RPMI7951 (cell line): ENCODE measurements at regions not wholly inside any gene's neighbourhood (a gene's known extent, or its start where the extent isn't known, plus 50 kb on each side); places are given as distances from the start of the nearest gene placed in this dataset.

ENCODE experiments used
- DNase-seq: peaks from one replicate; pipeline ENCODE4 v3.0.0-alpha.2; 2012; ENCODE audit warnings: low read depth

DNA sequence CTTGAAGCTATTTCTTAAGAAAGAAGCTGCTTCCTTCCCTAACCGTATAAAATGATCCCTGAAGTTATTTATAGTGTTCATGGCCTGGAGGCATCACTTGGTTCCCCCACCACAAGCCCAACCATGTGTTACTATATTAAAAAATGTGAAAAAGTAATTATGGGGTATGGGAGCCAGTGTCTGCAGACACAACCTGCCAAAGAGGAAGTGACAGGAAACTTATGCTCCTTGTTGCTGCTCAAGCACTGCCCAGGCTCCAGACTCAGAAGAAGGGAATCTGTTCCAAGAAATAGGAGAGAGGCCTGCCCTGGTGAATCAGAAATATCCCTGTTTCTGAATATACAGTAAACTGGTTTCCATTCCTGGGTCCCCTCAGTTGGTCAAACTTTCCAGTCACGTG lies 217.2 kb upstream of the BMP4 start:
- peak; percentile 88 for DNase-seq

DNA sequence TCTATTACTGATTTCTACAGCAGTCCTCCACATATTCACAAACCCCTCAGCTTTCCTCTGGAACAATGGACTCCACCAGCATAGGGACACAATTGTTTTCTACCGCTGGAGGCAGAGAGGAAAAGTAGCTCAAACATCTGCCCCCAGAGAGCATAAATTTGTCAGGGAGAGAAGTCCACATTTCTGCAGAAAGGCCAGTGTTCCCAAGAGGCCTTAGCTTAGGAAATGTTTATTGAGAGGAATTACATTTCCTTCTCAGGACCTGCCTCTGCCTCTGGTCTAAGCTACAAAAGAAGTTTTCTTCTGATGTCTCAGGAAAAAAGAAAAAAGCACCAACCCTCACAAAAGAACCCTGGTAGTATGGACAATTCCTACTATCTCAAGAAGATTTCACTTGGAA lies 217.8 kb upstream of the BMP4 start:
- DNase-seq = peak; percentile 22

DNA sequence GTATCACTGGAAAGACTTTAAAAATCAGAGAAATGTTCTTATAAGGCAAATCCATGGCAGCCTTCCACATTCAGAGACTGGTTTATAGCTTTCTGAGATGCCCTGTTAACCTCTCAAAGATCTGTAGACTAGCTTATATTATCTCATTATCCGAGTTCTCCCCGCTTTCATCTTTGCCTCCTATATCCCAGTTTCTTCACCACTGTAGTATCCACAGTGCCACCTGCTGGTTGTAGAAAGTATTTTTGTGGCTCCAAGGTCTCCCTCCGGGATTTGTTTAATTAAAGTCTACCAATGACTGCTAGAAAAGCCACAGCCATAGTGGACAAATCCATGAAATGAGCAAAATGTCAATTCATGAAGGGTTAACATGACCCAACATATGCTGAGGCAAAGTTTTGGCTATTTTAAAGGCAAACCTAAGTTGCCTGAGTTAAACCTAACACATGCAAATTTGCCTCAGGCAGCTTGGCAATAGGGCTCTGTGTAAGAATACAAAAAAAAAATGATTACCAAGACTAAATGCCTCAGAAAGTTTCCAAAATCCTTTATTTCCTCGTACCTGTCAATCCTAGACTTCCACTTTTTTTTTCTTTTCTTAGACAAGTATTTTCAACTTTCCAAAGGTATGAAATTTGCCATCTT lies 218.8 kb upstream of the BMP4 start:
- peak; percentile 85 for DNase-seq

DNA sequence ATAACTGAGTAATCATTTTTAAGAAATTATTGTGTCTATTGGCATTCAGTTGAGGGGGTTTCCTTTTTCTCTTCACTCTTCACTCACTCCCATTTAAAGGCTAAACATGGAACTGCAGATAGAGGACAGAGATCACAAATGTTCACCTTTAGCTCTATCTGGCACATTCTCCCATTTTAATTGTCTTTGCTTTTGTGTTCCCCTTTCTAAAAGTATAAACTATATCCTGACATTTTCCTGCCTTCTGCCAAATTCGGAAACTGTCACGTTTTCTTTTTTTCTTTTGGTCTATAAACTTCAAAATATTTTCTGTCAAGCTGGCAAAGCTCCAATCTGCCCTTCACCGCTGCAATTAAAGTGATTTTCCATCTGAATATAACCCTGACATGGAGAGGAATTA lies 219.8 kb upstream of the CDKN3 start:
- no peak for DNase-seq

DNA sequence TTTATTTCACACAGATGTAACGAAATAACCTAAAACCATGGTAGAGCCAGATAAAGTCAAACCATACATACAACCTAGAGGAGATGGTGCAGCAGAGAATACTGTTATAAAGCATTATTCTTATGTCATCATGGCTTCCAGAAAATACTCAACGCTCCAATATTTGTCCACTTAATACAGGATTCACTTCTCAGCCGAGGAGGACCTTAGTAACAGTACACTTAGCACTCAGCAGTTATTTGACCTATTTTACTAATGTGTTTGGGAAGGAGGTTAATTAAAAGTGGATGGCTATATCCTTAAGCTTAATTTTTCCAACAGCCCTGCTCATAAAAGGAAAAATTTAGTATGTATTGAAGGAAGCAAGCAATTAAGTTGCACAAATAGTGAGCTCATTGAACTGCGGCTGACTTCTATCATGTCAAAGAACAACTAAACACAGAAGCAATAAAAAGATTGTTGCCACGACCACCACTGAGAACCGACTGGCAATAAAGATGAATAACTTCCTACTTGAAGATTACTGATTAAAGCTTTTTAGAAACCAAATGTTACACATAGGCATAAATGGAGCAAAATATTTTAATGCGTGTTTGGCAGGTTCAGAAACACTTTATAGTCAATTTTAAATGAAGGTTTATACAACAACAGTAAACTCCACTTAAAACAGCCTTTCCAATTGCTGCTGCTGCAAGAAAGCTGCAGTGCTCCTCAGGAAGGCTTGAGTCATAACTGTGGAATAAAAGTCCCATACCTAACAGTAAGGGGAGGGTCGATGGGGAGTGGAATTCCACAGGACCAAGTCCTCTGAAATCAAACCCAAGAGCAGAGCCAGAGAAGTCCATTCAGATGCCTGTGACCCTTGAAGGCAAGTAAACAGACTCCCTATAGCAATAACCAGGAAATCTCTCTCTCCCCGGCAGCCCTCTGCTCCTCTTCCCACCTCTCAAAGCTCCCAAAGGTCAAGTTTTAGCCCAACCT lies 218.9 kb upstream of the CDKN3 start:
- peak; percentile 10 for DNase-seq

DNA sequence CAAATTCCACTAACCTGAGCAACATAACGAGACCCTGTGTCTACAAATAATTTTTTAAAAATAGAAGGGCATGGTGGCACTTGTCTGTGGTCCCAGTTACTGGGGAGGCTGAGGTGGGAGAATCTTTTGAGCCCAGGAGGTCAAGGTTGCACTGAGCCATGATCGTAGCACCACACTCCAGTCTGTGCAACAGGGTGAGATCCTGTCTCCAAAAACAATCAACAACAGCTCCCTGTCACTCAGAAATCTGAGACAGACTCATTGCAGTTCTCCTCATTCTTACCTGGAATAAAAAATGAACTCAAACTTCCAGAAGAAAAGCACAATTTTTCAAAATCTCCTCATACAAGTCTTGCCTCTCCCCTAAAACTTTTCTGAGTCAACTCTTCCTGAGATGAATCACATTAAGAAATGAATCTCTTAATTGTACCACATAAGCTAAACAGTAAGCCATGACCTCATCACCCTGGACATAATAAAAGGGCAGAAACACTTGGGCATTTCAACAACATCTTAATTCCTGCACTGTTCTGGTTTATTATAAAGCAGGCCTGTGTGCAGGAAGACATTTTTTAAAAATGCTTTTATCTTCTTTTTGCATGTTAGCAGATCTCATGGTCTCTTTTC lies 214.3 kb upstream of the CDKN3 start:
- peak; percentile 82 for DNase-seq

DNA sequence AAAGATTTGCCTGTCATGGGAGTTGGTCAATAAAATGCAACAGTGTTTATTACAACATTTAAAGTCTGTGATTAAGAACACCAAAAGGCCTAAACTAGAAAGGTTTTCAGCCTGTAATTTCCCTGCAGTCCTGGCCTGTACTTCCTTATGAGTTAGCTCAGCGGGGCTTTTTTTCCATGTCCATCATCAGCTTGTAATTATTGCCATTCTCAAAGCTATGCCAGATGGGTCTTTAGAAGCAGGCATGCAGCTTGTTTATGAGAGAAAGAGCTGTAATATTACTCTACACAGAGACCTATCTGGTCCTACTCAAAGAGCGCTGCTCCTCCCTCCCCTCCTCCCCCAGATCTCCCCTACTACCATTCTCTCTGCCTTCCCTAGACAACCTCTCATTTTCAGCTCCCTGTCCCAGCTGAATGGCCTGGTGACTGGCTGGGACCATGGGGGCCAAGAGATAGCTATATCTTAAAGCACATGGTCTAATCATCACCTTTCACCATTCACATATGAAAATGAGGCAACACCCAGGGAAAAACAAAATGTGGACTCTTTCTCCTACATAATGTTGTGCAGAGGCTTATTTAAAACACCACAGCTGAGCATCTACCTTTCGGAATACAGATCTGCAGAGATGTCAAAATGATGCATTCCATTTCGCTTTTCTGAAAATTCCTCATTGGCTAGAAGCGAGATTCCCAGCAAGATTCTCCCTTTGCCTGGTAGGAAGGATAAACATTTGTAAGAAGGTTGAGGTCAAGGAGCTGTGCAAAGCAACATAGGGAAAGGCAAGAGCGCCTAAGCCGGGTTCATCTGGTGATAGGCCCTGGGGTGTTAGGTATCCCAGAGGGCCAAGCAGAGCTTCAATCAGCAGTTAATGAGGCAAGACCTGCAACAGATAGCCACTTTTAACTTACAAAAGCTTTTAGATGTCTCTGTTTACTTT lies 209.7 kb upstream of the CDKN3 start:
- no peak for DNase-seq

DNA sequence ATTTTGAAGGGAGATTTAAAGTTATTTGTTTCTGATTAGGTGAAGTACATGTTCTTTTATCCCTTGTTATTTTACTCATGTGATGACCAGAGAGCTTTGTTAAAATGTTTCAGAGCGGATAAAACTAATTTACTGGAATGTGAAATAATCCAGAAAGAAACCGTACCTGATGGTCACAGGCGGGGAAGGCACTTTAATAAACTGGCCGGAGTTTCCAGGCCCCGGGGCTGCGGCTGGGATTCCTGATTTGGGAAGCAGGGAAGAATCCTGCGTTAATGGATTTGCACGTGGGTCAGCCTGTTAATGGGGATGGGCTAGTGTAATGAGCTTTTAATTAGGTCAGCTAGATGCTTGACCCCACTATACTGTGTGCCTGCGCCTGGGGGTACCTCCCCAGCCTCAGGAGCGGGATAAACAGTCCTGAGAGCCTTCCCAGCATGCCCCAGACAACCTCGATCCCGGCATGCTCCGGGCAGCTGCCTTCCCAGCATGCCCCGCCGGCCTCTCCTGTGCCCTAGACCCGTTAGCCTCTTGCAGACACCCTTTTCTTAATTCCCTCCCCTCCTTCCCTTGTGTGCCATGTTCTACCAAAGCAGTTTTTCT lies 208.6 kb upstream of the CDKN3 start:
- no peak for DNase-seq

DNA sequence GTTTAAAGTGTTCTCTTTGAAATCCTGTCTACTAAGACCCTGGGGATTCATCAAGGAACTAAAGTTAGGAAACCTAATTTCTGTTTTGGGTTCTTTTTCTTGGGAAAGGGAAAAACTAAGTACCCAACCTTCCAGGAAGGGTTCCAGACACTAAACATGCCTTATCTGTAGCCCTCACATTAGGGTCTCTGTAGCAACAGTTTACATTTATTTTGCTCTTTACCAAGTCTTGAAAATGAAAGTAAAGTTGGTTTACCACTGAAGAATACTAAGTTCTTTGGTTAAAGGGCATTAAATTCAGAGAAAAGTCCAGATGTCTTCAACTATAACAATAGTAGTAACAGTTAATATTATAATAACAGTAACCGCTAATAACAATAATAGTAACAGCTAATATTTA lies 207.5 kb upstream of the CDKN3 start:
- DNase-seq = no peak

DNA sequence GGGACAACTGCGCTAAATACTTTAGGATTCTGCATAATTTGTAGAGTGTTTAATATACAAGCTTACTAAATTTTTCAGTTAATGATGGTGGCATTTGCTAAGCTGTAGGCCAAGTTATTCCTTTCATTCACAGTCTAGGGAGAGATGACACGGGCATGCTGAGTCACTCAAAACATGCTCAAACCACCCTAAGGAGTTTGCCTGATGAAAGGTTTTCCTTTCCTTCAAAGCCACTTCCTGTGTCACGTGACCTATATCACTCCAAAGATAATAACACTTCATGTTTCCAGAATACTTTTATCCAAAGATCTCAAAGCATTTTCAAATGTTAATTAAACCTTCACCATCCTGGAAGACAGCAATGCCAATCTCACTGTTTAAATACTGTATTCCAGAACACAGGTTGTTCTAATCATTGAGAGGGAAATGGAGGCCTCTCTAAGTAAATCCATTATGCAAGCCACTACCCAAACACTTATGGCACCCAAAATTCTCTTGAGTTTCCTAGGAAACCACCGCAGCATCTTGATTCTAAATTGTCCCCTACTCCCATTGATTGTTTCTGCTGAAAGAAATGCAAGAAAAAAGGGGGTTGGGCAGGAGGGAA lies 207.0 kb upstream of the CDKN3 start:
- DNase-seq = peak; percentile 92

DNA sequence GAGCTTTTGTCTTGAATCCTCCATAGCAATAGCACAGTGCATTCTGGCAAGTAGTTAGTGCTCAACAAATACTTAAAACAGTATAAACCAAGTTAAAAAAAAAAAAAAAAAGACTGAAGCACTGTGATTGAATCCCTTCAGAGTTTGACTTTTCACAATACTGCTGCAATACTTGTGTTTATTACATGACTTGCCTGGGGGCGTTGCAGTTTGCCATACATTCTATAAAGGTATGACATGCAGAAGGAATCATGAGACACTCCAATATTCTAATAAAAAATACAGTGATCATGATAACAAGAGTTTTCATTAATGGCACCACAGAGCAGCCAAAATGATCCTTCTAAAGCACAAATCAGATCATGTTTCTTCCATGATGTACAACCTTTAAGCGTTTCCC lies 205.0 kb upstream of the CDKN3 start:
- no peak for DNase-seq

DNA sequence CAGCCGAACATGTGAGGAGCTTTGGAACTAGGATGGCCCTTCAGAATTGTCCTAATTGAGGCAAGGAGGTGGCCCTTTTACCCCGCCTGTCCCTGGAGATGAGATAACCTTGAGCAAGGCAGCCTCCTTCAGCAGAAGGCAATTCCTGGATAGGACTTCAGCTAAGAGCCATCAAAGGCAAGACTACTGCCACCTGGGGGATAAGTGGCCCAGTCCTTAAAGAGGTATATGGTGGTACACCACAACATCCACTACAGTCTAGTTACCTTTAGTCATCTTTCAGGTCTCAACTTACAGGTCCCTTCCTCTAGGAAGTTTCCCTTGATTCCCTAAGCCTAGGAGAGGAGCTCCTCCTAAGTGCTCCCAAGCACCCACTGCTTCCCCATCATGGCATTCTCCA lies 204.2 kb upstream of the CDKN3 start:
- DNase-seq = no peak

DNA sequence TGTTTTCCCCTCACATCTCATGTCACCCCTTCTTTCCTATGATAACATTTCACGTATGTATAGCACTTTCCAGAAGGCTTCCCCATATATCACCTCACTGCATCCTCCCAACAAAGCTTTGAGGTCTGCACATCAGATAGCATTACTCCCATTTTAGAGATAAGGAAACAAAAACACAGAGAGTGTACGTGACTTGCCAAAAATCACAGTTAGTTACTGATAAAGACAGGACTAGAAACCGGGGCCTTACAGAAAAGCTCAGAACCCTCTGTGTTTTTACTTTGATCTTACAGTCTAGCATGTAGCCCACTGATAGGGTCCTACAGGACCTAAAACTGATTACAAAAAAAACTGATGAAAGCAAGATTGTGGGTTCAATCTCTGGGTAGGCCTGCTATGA lies 202.9 kb upstream of the CDKN3 start:
- no peak for DNase-seq

DNA sequence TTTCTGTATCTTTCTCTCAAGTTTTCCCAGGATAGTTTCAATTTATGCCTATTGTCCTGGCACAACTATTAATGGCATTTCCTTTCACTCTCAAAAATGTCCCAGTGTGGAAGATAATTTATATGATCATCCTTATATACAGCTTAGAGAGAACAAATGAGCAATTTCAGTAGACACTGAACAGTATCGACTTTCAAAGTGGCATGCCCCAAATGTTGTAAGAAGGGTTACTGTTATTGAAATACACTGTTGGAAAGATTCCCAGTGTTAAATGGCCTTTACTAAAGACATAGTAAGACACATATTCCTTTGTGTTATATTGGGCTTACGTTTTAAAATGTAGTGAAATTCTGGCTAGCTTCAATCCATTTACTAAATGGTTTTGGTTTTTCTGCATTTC lies 202.3 kb upstream of the CDKN3 start:
- peak; percentile 34 for DNase-seq

DNA sequence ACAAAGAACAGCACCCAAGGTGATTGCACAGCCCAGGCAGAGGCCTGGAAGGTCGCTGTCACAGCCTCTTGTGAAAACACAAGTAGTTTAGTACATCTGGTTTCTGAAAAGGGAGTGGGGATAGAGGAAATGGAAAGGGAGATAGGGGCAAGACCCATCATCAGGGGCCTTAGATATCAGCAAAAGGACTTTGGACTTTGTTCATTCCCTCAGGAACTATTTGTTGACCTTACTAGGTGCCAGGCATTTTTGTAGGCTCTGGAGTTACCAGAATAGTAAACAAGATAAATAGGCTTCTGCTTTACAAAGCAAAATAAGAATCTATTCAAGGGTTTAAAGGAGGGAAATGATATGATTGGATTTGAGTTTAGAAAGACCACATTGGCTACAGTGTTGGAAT lies 199.4 kb upstream of the CDKN3 start:
- DNase-seq = no peak

DNA sequence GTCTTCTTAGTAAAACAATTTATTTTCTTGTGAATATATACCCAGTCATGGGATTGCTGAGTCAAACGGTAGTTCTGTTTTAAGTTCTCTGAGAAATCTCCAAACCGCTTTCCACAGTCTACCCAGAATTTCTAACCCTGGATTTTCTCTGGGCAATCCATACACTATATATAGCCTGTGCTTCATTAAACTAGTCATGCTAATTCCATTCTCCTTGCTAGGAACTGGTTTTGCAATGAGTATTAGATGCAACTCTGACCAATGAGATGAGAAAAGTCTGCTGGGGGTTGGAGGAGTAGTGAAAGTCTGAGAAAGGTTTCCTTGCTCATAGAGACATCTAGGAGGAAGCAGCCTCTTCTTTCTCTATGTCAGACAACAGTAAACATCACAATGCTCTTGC lies 196.1 kb upstream of the CDKN3 start:
- no peak for DNase-seq

DNA sequence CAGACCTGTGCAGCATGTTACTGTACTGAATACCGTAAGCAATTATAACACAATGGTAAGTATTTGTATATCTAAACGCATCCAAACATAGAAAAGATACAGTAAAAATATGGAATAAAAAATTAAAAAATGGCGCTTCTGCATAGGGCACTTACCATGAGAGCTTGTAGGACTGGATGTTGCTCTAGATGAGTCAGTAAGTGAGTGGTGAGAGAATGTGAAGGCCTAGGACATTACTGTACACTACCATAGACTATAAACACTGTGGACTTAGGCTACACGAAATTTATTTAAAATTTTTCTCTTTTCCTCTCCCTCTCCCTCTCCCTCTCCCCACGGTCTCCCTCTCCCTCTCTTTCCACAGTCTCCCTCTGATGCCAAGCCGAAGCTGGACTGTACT lies 194.5 kb upstream of the CDKN3 start:
- no peak for DNase-seq

DNA sequence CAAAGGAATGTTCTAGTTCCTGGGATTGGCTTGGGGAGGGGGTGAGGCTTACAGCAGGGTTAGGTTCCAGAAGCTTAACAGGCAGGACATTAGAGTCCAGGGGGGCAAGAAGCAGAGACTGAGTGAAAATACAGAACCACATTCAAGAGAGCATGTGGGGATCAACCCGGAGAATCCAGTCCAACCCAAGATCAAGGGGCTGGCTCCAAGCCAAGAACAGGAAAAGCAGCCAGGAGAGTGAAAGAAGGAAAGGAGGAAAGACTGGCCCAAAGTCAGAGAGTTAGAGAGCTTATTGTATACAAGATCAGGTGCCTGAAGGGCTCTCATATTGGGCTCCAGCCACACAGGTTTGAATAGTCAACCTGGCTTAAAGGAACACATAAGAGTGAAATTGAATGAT lies 190.3 kb upstream of the CDKN3 start:
- no peak for DNase-seq

DNA sequence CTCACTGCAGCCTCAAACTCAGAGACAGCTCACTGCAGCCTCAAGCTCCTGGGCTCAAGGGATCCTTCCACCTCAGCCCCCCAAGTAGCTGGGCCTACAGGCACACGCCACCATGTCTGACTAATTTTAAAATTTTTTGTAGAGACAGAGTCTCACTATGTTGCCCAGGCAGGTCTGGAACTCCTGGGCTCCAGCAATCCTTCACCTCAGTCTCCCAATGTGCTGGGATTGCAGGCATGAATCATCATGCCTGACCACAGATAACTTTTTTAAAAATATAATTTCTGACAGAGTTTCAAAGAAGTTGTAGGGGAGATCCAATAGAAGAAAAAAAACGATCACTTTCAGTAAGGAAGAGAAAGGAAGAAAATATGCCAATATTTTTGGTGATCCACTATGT lies 189.7 kb upstream of the CDKN3 start:
- peak; percentile 40 for DNase-seq

DNA sequence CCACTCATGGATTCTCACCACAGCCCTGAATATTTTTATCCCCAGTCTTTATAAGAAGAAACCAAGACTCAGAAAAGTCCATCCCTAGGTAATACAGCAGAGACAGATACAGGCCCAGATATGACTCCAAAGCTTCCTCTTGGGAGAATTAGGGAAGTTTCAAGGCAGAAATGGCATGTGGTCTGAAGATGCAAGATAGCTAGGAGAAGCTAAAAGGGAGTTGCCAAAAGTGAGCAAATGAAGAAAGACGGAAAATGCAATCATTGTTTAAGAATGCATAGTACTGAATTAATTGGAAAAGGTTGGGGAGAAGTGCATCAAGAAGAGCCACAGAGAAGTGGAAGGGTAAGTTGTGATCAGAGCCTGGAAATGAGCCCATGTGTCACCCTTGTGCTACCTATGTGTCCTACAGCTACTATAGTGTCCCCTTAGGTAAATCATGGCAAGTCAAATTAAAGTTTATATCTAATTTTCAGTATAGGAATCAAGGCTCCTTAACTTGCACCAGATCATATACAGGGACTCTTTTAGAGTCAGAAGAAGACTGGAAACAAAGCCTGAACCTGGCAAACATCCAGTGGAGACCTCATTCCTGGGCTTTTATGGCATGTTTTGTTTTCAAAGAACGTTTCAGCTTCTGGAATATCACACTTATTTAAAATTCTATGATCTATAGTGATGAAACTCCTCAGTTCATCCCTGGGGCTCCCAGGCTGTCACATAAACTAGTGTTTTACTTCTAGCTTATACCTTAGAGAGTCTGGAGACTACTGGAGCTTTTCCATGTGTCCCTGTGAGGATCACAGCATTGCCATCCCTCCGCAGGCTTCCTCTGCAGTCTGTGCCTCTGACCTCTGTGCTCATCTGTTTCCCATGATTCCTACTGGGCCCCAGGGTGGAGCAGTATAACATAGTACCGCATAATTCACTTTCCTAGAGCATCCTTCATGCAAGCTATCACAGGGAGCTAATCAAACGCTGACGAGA lies 189.0 kb upstream of the CDKN3 start:
- no peak for DNase-seq
